IMR-90 (cell line): ENCODE measurements at regions not wholly inside any gene's neighbourhood (a gene's known extent, or its start where the extent isn't known, plus 50 kb on each side); places are given as distances from the start of the nearest gene placed in this dataset.

Experiments
- ATAC-seq: fragments of 200-7000 bp; cut with Tn5 transposase; 2 replicates; pipeline ENCODE4 v1.9.1; 2020; ENCODE audit warnings: low read depth, mild to moderate bottlenecking, moderate library complexity
- BruUV-seq: library from RNA; stranded (reverse); fragments of 400-500 nt; replicated peaks from 2 replicates; lab custom pipeline; 2021; lab: Mats Ljungman, UMichigan
- CTCF ChIA-PET: fragments of 300-600 bp; formaldehyde crosslinking; extraction: SDS; loops from one replicate; lab custom pipeline; 2021; ENCODE audit warnings: antibody characterized with exemption; lab: Yijun Ruan, JAX
- POLR2A ChIA-PET: fragments of 300-600 bp; sonication (Branson Sonifier 250); formaldehyde crosslinking; loops from one replicate; lab custom pipeline; 2022; ENCODE audit warnings: antibody characterized with exemption; ENCODE audit not compliant: unreplicated experiment; lab: Charles Lee
- DNase-seq: peaks from one replicate; pipeline ENCODE4 v3.0.0; 2013
- H2AFZ ChIP-seq: replicated peaks from 2 replicates; pipeline ENCODE3; 2013; ENCODE audit warnings: low read length, mild to moderate bottlenecking; ENCODE audit not compliant: poor library complexity
- H2AK5ac ChIP-seq: 2 replicates; pipeline ENCODE4 v1.6.1; 2013; ENCODE audit warnings: low read depth, low read length, inconsistent platforms
- H2AK9ac ChIP-seq: replicated peaks from 2 replicates; pipeline ENCODE3; 2013; ENCODE audit warnings: mild to moderate bottlenecking, low read depth, low read length, moderate library complexity; ENCODE audit not compliant: poor library complexity
- H2BK120ac ChIP-seq: 2 replicates; pipeline ENCODE4 v1.6.1; 2013; ENCODE audit warnings: low read depth, low read length, inconsistent platforms
- H2BK15ac ChIP-seq: 3 replicates; pipeline ENCODE4 v1.6.1; 2013; ENCODE audit warnings: low read depth, low read length, inconsistent platforms
- H2BK20ac ChIP-seq: 2 replicates; pipeline ENCODE4 v1.6.1; 2013; ENCODE audit warnings: low read depth, mild to moderate bottlenecking, inconsistent platforms, low read length, moderate library complexity
- H2BK5ac ChIP-seq: 2 replicates; pipeline ENCODE4 v1.6.1; 2013; ENCODE audit warnings: mild to moderate bottlenecking, low read depth, low read length, inconsistent platforms; ENCODE audit not compliant: poor library complexity, severe bottlenecking
- H3K14ac ChIP-seq: replicated peaks from 2 replicates; pipeline ENCODE4 v1.6.1; 2013; ENCODE audit warnings: low read depth, low read length, inconsistent platforms
- H3K18ac ChIP-seq: 2 replicates; pipeline ENCODE4 v1.6.1; 2013; ENCODE audit warnings: low read depth, low read length, control low read depth
- H3K23ac ChIP-seq: 2 replicates; pipeline ENCODE4 v1.6.1; 2013; ENCODE audit warnings: low read depth, low read length, inconsistent platforms
- H3K27ac ChIP-seq: 2 replicates; pipeline ENCODE4 v1.5.1; 2013; ENCODE audit warnings: mild to moderate bottlenecking, control low read depth, low read length; ENCODE audit not compliant: insufficient read depth
- H3K27me3 ChIP-seq: 2 replicates; pipeline ENCODE4 v1.6.1; 2013; ENCODE audit warnings: low read length; ENCODE audit not compliant: control insufficient read depth, insufficient read depth
- H3K36me3 ChIP-seq: 2 replicates; pipeline ENCODE4 v1.6.1; 2013; ENCODE audit warnings: low read length, mixed read lengths; ENCODE audit not compliant: control insufficient read depth, insufficient read depth
- H3K4ac ChIP-seq: 2 replicates; pipeline ENCODE4 v1.6.1; 2013; ENCODE audit warnings: low read depth, low read length, inconsistent platforms
- H3K4me1 ChIP-seq: 2 replicates; pipeline ENCODE4 v1.6.1; 2013; ENCODE audit warnings: low read length, mixed read lengths; ENCODE audit not compliant: control insufficient read depth, insufficient read depth
- H3K4me2 ChIP-seq: 2 replicates; pipeline ENCODE4 v1.6.1; 2013; ENCODE audit warnings: low read depth, mild to moderate bottlenecking, control low read depth, low read length, moderate library complexity
- H3K4me3 ChIP-seq: 2 replicates; pipeline ENCODE4 v1.5.1; 2013; ENCODE audit warnings: low read depth, mild to moderate bottlenecking, control low read depth, low read length, moderate library complexity; ENCODE audit not compliant: insufficient read depth
- H3K56ac ChIP-seq: 2 replicates; pipeline ENCODE4 v1.6.1; 2013; ENCODE audit warnings: low read length, inconsistent platforms; ENCODE audit not compliant: insufficient read depth; ENCODE audit errors: extremely low read depth
- H3K79me1 ChIP-seq, 2 experiments: 2 replicates each; pipeline ENCODE4 v1.6.1; 2013; ENCODE audit warnings: low read length in 2 of 2, inconsistent platforms in 1 of 2, low read depth in 1 of 2
- H3K9ac ChIP-seq: 2 replicates; pipeline ENCODE4 v1.6.1; 2013; ENCODE audit warnings: low read depth, low read length, control low read depth
- H3K9me1 ChIP-seq: 2 replicates; pipeline ENCODE4 v1.6.1; 2013; ENCODE audit warnings: low read length, inconsistent platforms; ENCODE audit not compliant: insufficient read depth
- H3K9me3 ChIP-seq: 2 replicates; pipeline ENCODE4 v1.6.1; 2013; ENCODE audit warnings: low read length; ENCODE audit not compliant: control insufficient read depth, insufficient read depth
- H4K20me1 ChIP-seq: 2 replicates; pipeline ENCODE4 v1.6.1; 2013; ENCODE audit warnings: low read length, inconsistent platforms; ENCODE audit not compliant: insufficient read depth
- H4K5ac ChIP-seq: 2 replicates; pipeline ENCODE4 v1.6.1; 2013; ENCODE audit warnings: mild to moderate bottlenecking, low read depth, low read length, control low read depth
- H4K8ac ChIP-seq, 2 experiments: 2 replicates each; pipeline ENCODE4 v1.6.1; 2013; ENCODE audit warnings: low read depth in 2 of 2, low read length in 2 of 2, control low read depth in 1 of 2, inconsistent platforms in 1 of 2
- H4K91ac ChIP-seq: 2 replicates; pipeline ENCODE4 v1.6.1; 2013; ENCODE audit warnings: low read depth, low read length, inconsistent platforms; ENCODE audit not compliant: insufficient read depth
- MAFK ChIP-seq: IDR thresholded peaks from 2 replicates; pipeline ENCODE4 v1.6.1; 2012; ENCODE audit warnings: low read depth, low read length, improper control_type of control experiment
- POLR2A ChIP-seq: IDR thresholded peaks from 2 replicates; pipeline ENCODE4 v1.6.1; 2012; ENCODE audit warnings: mild to moderate bottlenecking, low read depth, low read length
- SMC3 ChIP-seq: fragments of 150-350 bp; IDR thresholded peaks from 2 replicates; pipeline ENCODE4 v1.6.1; 2016; ENCODE audit warnings: low read depth, mild to moderate bottlenecking, antibody characterized with exemption, low read length, moderate library complexity
- WGBS, 2 experiments: methylation state at CpG; one replicate each; pipeline versions ENCODE4 v1.1.5 to v1.1.7; 2013; ENCODE audit warnings: missing lambda C conversion rate in 2 of 2; ENCODE audit not compliant: insufficient read length in 1 of 2; ENCODE audit errors: extremely low coverage in 2 of 2; 5-methylcytosine and 5-hydroxymethylcytosine counted together
- dilution Hi-C: fragments of 300-500 bp; cut with HindIII; formaldehyde crosslinking; loops from one replicate; pipeline ENCODE4 v1.14.3; 2018; ENCODE audit warnings: low sequenced_read_pairs; ENCODE audit not compliant: unreplicated experiment
- in situ Hi-C: fragments of 300-500 bp; cut with MboI; formaldehyde crosslinking; loops from 3 replicates; pipeline ENCODE4 v1.14.3; 2019; ENCODE audit warnings: low sequenced_read_pairs, inconsistent platforms, mixed read lengths
- intact Hi-C: fragments of 100-400 bp; cut with micrococcal nuclease; formaldehyde crosslinking; loops from 2 replicates; pipeline ENCODE4 v1.10.0; 2022

DNA sequence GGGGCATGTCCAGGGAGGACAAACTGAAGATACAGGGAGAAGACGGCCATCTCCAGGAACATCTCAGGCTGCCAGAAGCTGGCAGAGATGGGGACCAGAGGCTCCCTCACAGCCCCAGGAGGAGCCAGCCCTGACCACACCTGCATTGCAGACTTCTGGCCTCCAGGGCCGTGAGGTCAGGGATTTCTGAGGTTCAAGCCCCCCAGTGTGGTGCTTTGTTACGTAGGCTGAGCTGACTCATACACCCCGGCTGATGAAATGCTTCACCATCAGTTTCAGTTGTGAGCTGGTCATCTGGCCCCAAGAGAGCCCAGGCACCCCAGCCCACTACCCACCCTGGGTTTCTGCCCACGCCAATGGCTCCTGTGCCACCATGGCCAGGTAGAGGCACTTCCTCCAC lies 106.4 kb downstream of the SIK1 start:
- H3K9me3 ChIP-seq: peaks cover 10% of the 10 kb centered on the region
- ChIA-PET POLR2A (no interaction called here), CTCF (no interaction called here)
- H4K91ac ChIP-seq: peak overlapping the region; percentile 54
- no peak for ATAC-seq
- no peak for DNase-seq
- H3K56ac ChIP-seq: no peak overlapping the region
- in situ Hi-C loops: loop anchor here (10.0 kb wide), 1 partner anchor 324 kb away; no protein-coding TSS in a partner anchor
- no peak overlapping the region; the same call in 1 of the 2 replicates for H3K27ac ChIP-seq
- H3K4ac ChIP-seq: no peak overlapping the region
- no peak overlapping the region; the same call in 1 of the 2 replicates for H2BK120ac ChIP-seq
- H3K23ac ChIP-seq: no peak overlapping the region
- no peak for TF ChIP-seq SMC3
- no peak for TF ChIP-seq POLR2A
- no peak for TF ChIP-seq MAFK
- no peak overlapping the region for H3K4me3 ChIP-seq
- H3K36me3 ChIP-seq: no peaks in the 10 kb centered on the region
- no peak overlapping the region for H2AK9ac ChIP-seq
- H4K20me1 ChIP-seq: no peaks in the 10 kb centered on the region
- no peak overlapping the region for H4K8ac ChIP-seq
- peaks cover 10% of the 10 kb centered on the region for H3K27me3 ChIP-seq
- H2AK5ac ChIP-seq: peak overlapping the region; percentile 78
- peaks cover 13% of the 10 kb centered on the region for H3K4me1 ChIP-seq
- H2AFZ ChIP-seq: no peak overlapping the region
- H2BK15ac ChIP-seq: no peak overlapping the region
- no peak overlapping the region for H2BK20ac ChIP-seq
- no TSS peak for BruUV-seq
- H4K5ac ChIP-seq: peak overlapping the region; percentile 25; the same call in 1 of the 2 replicates
- 0 out of 2 replicates have a peak overlapping the region, but pooled peaks have one; percentile 65 for H3K18ac ChIP-seq
- no peak overlapping the region for H2BK5ac ChIP-seq
- dilution Hi-C loops: no loop called here
- H3K14ac ChIP-seq: 0 out of 2 replicates have a peak overlapping the region, but pooled peaks have one; percentile 29
- no peaks in the 10 kb centered on the region for H3K79me1 ChIP-seq
- WGBS, 2 experiments: 100% methylated on average over 3 of the region's 5 CpGs; no CpG with 5 or more reads in 1 of the 2 experiments
- intact Hi-C loops: no loop called here
- no peak overlapping the region for H3K9ac ChIP-seq
- no peak overlapping the region for H3K4me2 ChIP-seq
- no peaks in the 10 kb centered on the region for H3K9me1 ChIP-seq
